NAMALWA (cell line): ENCODE measurements at regions not wholly inside any gene's neighbourhood (a gene's known extent, or its start where the extent isn't known, plus 50 kb on each side); places are given as distances from the start of the nearest gene placed in this dataset.
"Not testable (repeated sequence)": the region's sequence is repeated elsewhere in the genome, so short reads cannot be mapped to it uniquely, and the experiment has no call there.

ENCODE experiments used
- DNase-seq: peaks from one replicate; pipeline ENCODE4 v3.0.0-alpha.2; 2015; ENCODE audit warnings: low spot score

- DNase-seq = not testable (repeated sequence)
These were observed 67.4 kb downstream of the FAM72B start for GRCh38 chr1:121116522-121117297.

DNA sequence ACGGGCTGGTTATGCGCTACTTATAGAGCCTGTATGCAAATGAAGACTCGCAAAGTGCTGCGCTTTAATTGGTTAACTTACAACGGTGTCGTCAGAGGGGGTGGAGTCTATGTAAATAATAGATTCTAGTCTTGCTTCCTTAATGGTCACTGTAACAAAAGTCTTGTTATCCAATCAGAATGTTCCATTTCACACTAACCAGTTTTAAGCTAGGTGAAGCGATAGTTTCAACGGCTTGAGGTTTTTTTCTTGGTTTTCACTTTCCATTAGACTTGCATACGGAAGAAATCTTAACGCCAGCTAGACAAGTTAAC, 66.9 kb downstream of the FAM72B start:
- not testable (repeated sequence) for DNase-seq

DNA sequence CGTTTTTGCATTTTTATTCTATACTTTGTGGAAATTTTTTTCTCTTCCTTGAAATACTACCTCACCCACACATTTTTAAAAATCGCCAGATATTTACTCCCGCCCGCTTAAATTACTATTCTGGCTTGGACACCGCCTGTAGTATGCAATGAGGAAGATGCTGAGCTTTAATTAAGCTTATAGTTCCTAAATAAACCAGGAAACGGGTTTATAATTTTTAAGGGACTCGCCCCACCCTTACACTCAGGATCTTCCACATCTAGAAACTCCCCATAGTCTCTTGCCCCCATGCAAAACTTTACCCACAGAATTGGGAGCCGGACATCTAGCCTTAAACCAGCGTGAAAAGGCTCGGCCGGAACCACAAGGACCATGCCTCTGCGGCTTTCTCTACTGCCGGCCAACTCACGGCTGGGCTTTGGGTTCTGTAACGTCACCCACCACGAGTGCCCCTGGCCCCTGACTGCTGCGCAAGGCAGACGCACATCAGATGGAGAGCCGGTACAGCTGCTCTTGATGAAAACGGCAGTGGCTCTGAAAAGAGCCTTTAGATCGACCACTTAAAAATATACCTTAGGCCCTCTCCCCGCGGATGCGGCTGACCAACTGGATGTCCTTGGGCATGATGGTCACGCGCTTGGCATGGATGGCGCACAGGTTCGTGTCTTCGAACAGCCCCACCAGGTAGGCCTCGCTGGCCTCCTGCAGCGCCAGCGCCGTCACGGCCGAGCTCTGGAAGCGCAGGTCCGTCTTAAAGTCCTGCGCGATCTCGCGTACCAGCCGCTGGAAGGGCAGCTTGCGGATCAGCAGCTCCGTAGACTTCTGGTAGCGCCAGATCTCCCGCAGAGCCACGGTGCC, 66.3 kb downstream of the FAM72B start:
- DNase-seq = not testable (repeated sequence)
